Effector memory CD8-positive, alpha-beta T cell (primary cell): ENCODE measurements at regions not wholly inside any gene's neighbourhood (a gene's known extent, or its start where the extent isn't known, plus 50 kb on each side); places are given as distances from the start of the nearest gene placed in this dataset.
"Not testable (repeated sequence)": the region's sequence is repeated elsewhere in the genome, so short reads cannot be mapped to it uniquely, and the experiment has no call there.

Experiments used
- ATAC-seq: fragments of 150-1000 bp; cut with Tn5 transposase; replicated peaks from 2 replicates; pipeline ENCODE4 v1.10.0; 2021; ENCODE audit warnings: mild to moderate bottlenecking, moderate library complexity
- DNase-seq, 3 experiments: peaks; one replicate each; pipeline ENCODE4 v3.0.0; 2021
- H3K27ac Mint-ChIP-seq, 2 donors: one replicate each; pipeline ENCODE4 v1.8.0; 2022; ENCODE audit warnings: mild to moderate bottlenecking in 2 of 2, mixed read lengths in 2 of 2, moderate library complexity in 2 of 2
- H3K27me3 Mint-ChIP-seq, 2 donors: one replicate each; pipeline ENCODE4 v1.8.0; 2022; ENCODE audit warnings: mixed read lengths in 2 of 2
- H3K36me3 Mint-ChIP-seq: one replicate; pipeline ENCODE4 v1.8.0; 2022; ENCODE audit warnings: mild to moderate bottlenecking, moderate library complexity, mixed read lengths; ENCODE audit not compliant: insufficient read depth
- H3K4me1 Mint-ChIP-seq, 2 donors: one replicate each; pipeline ENCODE4 v1.8.0; 2022; ENCODE audit warnings: low read depth in 2 of 2, mixed read lengths in 2 of 2
- H3K4me3 Mint-ChIP-seq, 2 donors: one replicate each; pipeline ENCODE4 v1.8.0; 2022; ENCODE audit warnings: mild to moderate bottlenecking in 2 of 2, mixed read lengths in 2 of 2, moderate library complexity in 2 of 2
- H3K9me3 Mint-ChIP-seq, 2 donors: one replicate each; pipeline ENCODE4 v1.8.0; 2022; ENCODE audit warnings: mixed read lengths in 2 of 2

- no peak for ATAC-seq
- Mint-ChIP-seq H3K27me3 (peaks cover 0 to 12% of the 10 kb centered on the region in 2 donors), H3K9me3 (no peaks in the 10 kb centered on the region), H3K27ac (no peak overlapping the region), H3K4me3 (no peak overlapping the region), H3K4me1 (peaks cover 10 to 27% of the 10 kb centered on the region in 2 donors), H3K36me3 (peaks cover 9% of the 10 kb centered on the region)
- DNase-seq, result no peak
These were observed 155.7 kb downstream of the ADSS2 start for GRCh38 chr1:244296003-244296402.

- Mint-ChIP-seq H3K27ac (no peak overlapping the region), H3K36me3 (peaks cover 9% of the 10 kb centered on the region), H3K9me3 (no peaks in the 10 kb centered on the region), H3K4me3 (no peak overlapping the region), H3K27me3 (peaks cover 0 to 8% of the 10 kb centered on the region in 2 donors), H3K4me1 (peaks cover 6 to 24% of the 10 kb centered on the region in 2 donors)
- no peak for DNase-seq
- ATAC-seq, result no peak
These were observed 155.3 kb downstream of the ADSS2 start for GRCh38 chr1:244296447-244296846.

GRCh38 chr1:244297087-244297486 is 154.6 kb downstream of the ADSS2 start:
- DNase-seq (no peak), ATAC-seq (no peak)
- no peak overlapping the region for H3K27ac Mint-ChIP-seq
- H3K4me3 Mint-ChIP-seq, result no peak overlapping the region
- H3K9me3 Mint-ChIP-seq, result no peaks in the 10 kb centered on the region
- peaks cover 9% of the 10 kb centered on the region for H3K36me3 Mint-ChIP-seq
- H3K27me3 Mint-ChIP-seq, result peaks cover 0 to 2% of the 10 kb centered on the region in 2 donors
- H3K4me1 Mint-ChIP-seq, result peaks cover 6 to 20% of the 10 kb centered on the region in 2 donors

GRCh38 chr1:244297616-244298015 is 154.1 kb downstream of the ADSS2 start:
- peaks cover 6 to 20% of the 10 kb centered on the region in 2 donors for H3K4me1 Mint-ChIP-seq
- no peak for ATAC-seq
- no peak for DNase-seq
- H3K9me3 Mint-ChIP-seq, result no peaks in the 10 kb centered on the region
- no peak overlapping the region for H3K4me3 Mint-ChIP-seq
- H3K27me3 Mint-ChIP-seq, result no peaks in the 10 kb centered on the region
- peaks cover 9% of the 10 kb centered on the region for H3K36me3 Mint-ChIP-seq
- peak overlapping the region in 1 of 2 donors; percentile 32 for H3K27ac Mint-ChIP-seq

- Mint-ChIP-seq H3K27ac (peak overlapping the region; percentile 98), H3K4me1 (peaks cover 6 to 28% of the 10 kb centered on the region in 2 donors), H3K4me3 (peak overlapping the region; percentile 87 to 89)
- H3K9me3 Mint-ChIP-seq, H3K27me3 Mint-ChIP-seq, ATAC-seq, H3K36me3 Mint-ChIP-seq, DNase-seq: not testable (repeated sequence)
These were observed 151.7 kb downstream of the ADSS2 start for GRCh38 chr1:244300029-244300375.

- peaks cover 8 to 25% of the 10 kb centered on the region in 2 donors for H3K4me1 Mint-ChIP-seq
- H3K27ac Mint-ChIP-seq, result peak overlapping the region in 1 of 2 donors; percentile 14
- H3K9me3 Mint-ChIP-seq, result no peaks in the 10 kb centered on the region
- DNase-seq (no peak), ATAC-seq (no peak)
- H3K36me3 Mint-ChIP-seq, result peaks cover 6% of the 10 kb centered on the region
- no peak overlapping the region for H3K4me3 Mint-ChIP-seq
- no peaks in the 10 kb centered on the region for H3K27me3 Mint-ChIP-seq
These were observed 150.0 kb downstream of the ADSS2 start for GRCh38 chr1:244301595-244302130.

- DNase-seq (no peak), ATAC-seq (no peak)
- Mint-ChIP-seq H3K27me3 (no peaks in the 10 kb centered on the region), H3K4me3 (no peak overlapping the region), H3K36me3 (peaks cover 3% of the 10 kb centered on the region), H3K4me1 (peaks cover 15 to 21% of the 10 kb centered on the region in 2 donors), H3K27ac (no peak overlapping the region), H3K9me3 (no peaks in the 10 kb centered on the region)
These were observed 148.7 kb downstream of the ADSS2 start for GRCh38 chr1:244302876-244303609.

- H3K4me1 Mint-ChIP-seq, result peaks cover 17 to 21% of the 10 kb centered on the region in 2 donors
- peak overlapping the region in 1 of 2 donors; percentile 3 for H3K27ac Mint-ChIP-seq
- no peak overlapping the region for H3K4me3 Mint-ChIP-seq
- DNase-seq (no peak), ATAC-seq (no peak)
- H3K27me3 Mint-ChIP-seq, result no peaks in the 10 kb centered on the region
- H3K36me3 Mint-ChIP-seq, result peaks cover 3% of the 10 kb centered on the region
- H3K9me3 Mint-ChIP-seq, result no peaks in the 10 kb centered on the region
These were observed 148.1 kb downstream of the ADSS2 start for GRCh38 chr1:244303610-244303969.

- H3K27me3 Mint-ChIP-seq, result no peaks in the 10 kb centered on the region
- H3K4me1 Mint-ChIP-seq, result peaks cover 16 to 20% of the 10 kb centered on the region in 2 donors
- DNase-seq (no peak), ATAC-seq (no peak)
- H3K9me3 Mint-ChIP-seq, result no peaks in the 10 kb centered on the region
- H3K4me3 Mint-ChIP-seq, result no peak overlapping the region
- H3K27ac Mint-ChIP-seq, result peak overlapping the region; percentile 3 to 81
- H3K36me3 Mint-ChIP-seq, result peaks cover 3% of the 10 kb centered on the region
These were observed 147.6 kb downstream of the ADSS2 start for GRCh38 chr1:244304156-244304555.

- Mint-ChIP-seq H3K4me1 (peaks cover 11 to 15% of the 10 kb centered on the region in 2 donors), H3K4me3 (no peak overlapping the region), H3K9me3 (no peaks in the 10 kb centered on the region), H3K36me3 (no peaks in the 10 kb centered on the region), H3K27me3 (no peaks in the 10 kb centered on the region), H3K27ac (peak overlapping the region; percentile 3 to 81)
- no peak for ATAC-seq
- DNase-seq, result no peak
These were observed 147.1 kb downstream of the ADSS2 start for GRCh38 chr1:244304656-244305055.

- H3K36me3 Mint-ChIP-seq, result no peaks in the 10 kb centered on the region
- ATAC-seq (no peak), DNase-seq (no peak)
- peaks cover 11 to 15% of the 10 kb centered on the region in 2 donors for H3K4me1 Mint-ChIP-seq
- peak overlapping the region in 1 of 2 donors; percentile 3 for H3K27ac Mint-ChIP-seq
- no peaks in the 10 kb centered on the region for H3K9me3 Mint-ChIP-seq
- H3K27me3 Mint-ChIP-seq, result no peaks in the 10 kb centered on the region
- no peak overlapping the region for H3K4me3 Mint-ChIP-seq
These were observed 145.8 kb downstream of the ADSS2 start for GRCh38 chr1:244305776-244306341.

- DNase-seq (no peak), ATAC-seq (no peak)
- H3K27me3 Mint-ChIP-seq, result no peaks in the 10 kb centered on the region
- peaks cover 11 to 18% of the 10 kb centered on the region in 2 donors for H3K4me1 Mint-ChIP-seq
- H3K36me3 Mint-ChIP-seq, result peaks cover 3% of the 10 kb centered on the region
- no peak overlapping the region for H3K4me3 Mint-ChIP-seq
- no peaks in the 10 kb centered on the region for H3K9me3 Mint-ChIP-seq
- H3K27ac Mint-ChIP-seq, result peak overlapping the region in 1 of 2 donors; percentile 3
These were observed 145.2 kb downstream of the ADSS2 start for GRCh38 chr1:244306544-244306943.

GRCh38 chr1:244309191-244309590 is 142.5 kb downstream of the ADSS2 start:
- not testable (repeated sequence) for H3K4me3 Mint-ChIP-seq, H3K9me3 Mint-ChIP-seq

More at GRCh38 chr1:244309191-244309590, 142.5 kb downstream of the ADSS2 start:
- ATAC-seq, DNase-seq, H3K27me3 Mint-ChIP-seq: not testable (repeated sequence)
- H3K36me3 Mint-ChIP-seq, result peaks cover 13% of the 10 kb centered on the region
- peaks cover 11 to 16% of the 10 kb centered on the region in 2 donors for H3K4me1 Mint-ChIP-seq
- H3K27ac Mint-ChIP-seq, result peak overlapping the region in 1 of 2 donors; percentile 15
